ENCODE measurements at regions not wholly inside any gene's neighbourhood (a gene's known extent, or its start where the extent isn't known, plus 50 kb on each side); places are given as distances from the start of the nearest gene placed in this dataset.

DNA sequence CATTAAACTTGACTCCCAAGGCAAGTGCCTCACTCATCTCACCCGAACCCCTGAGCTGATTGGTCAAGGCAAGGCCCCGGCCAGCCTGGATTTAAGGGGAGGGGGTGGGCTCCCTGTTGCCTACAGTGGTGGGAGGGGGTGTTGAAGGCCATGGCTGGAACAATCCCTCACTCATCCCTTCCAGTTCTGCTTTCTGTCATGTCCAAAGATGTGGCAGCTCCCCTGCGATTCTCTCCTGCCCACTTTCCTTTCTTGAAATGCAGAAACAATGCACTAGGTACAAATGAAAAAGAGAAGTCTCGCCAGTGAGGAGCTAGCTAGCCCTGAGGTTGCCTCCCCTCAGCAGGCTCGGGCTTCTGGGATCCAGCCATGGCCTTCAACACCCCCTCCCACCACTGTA is 240.9 kb downstream of the SYK start:
- no peak for DNase-seq (ENCODE audit: low read depth)

DNA sequence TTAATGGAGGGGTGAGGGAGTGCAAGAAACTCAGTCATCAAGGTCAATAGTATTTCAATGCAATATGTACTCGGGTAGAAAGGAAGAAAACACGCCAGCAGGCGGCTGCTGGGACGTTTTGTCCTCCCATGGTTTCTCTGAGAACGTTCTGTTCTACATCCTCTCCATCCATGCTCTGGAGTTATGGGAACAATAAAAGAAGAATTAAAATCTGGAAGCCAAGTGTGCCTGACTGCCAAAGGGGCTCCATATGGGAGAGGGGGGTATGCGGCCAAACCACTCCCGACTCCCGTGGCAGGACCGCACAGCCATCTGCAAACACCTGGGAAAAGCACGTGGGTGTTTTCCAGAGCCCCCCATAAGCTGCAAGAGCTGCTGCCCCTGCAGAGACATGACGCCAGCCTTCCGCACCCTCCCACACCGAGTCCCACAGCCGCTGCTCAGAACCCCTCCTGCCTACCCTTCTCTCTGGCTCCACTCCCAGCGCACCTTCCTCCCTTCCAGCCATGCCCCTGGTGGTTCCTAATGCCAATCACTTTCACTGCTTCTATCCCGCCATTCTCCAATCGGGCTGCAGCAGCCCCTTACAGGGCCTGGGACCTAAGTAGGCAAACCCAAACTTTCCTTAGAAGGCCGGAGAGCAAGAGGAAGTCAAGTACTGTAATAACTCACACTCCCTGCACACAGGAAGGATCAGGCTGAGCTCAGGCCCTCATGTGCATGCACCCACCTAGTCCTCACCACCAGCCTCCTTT is 241.6 kb downstream of the SYK start:
- DNase-seq (ENCODE audit: low read depth) = no peak

DNA sequence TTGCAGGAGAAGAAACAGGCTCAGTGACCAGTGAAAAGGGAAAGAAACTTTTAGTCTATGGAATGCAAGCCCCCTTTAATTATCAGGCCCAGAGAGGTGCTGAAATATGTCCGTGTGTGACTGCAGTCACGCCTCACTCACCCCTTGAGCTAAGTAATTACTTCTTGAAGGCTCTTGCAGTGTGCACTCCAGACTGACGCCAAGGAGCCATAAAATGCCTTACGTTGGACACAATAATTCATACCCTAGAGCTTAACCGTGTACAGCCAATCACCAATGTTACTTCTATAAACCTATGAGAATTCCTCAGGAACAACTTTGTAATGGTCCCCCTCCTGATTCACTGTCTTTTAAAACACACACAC is 242.2 kb downstream of the SYK start:
- no peak for DNase-seq (ENCODE audit: low read depth)

DNA sequence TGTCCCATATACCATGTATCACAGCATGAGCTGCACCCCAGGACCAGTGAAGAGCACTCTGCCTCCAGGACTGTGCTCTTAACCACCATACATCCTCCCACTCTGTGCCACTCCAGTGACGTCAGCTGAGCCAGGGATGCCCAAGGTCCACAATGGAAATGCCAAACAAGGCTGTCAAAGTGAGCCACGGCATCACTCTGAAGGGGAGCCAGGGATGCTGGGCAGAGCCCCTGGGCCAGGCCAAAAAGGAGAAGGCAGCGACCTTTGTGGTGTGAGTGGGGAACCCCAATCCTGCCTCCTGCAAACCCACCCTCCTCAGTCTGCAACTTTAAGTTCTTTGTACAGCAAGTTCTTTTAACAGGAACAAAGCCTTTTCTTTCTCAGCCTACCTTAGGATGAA is 242.7 kb downstream of the SYK start:
- DNase-seq (ENCODE audit: low read depth) = no peak

DNA sequence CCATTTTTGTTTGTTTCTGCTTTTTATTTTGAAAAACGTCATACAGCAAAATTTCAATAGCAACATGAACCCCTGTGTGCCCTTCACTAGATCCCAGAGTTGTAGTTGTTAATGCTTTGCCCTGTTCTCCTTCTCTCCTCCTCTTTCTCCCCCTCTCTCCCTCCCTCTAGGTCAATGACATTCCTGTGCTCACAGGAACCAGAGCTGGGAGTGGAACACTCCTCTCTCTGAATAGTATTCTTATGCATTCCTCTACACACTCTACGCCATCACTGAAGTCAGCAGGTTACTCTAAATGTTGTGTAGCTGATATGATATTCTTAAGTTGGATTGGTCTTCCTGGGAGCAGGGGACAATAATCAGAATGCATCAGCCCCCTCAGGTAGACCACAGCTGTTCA is 243.4 kb downstream of the SYK start:
- no peak for DNase-seq (ENCODE audit: low read depth)

DNA sequence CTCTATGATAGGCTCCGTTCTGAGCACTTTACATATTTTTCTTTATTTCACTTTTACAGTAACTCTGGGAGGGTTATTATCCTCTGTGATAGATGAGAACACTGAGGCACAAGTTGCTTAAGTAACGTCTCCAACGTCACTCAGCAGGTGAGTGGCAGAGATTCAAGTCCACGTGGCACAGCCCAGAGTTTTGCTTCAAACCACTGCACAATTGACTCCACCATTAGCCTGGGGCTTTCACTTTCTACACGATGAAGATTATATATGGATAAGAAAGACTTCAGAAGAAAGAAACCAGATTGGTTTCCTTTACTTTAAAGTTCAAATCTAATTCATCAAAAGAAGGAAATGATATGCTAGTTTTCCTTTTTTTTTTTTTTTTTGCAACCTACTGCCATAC is 245.9 kb downstream of the SYK start:
- DNase-seq (ENCODE audit: low read depth) = no peak

DNA sequence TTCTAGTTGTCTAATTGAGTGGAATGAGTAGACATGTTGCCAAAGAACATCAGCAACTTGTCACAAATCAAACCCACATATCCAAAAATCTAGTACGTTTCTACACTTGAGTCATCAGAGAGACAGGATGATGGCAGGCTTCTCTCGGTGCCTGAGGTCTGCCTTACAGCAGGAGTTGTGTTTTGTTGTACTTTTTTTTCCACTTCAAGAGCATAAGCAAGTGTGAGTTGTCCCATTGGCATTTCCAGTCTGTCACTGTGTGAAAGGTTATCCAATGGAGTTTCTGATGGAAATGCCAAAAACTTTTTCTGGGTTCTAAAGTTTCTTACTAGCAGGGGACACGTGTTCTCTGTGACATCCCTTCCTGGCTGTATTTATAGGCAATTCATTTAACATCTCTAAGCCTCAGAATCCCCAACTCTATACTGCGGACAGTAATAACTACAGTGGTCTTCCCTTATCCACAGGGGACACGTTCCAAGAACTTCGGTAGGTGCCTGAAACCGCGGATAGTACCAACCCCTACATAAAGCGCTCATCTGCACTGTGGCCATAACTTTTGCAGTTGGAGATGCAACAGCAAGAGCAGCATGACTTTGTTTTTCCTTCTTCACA is 246.5 kb downstream of the SYK start:
- no peak for DNase-seq (ENCODE audit: low read depth)

DNA sequence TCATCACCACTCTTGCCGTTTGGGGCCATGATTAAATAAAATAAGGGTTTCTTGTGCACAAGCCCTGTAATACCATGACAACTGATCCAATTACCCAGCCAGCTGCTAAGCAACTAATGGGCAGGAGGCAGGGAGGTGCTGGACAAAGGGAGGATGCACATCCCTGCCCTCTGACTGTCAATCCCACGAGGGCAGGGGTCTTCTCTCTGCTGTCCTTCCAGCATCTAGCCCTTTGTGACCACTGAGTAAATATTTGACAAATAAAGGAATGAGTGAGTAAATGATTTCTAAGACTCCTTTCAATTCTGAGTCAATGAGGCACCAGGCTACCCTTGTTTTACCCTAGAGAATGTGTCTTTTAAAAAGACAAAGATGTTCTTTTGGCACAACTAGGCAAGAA is 247.1 kb downstream of the SYK start:
- no peak for DNase-seq (ENCODE audit: low read depth)

DNA sequence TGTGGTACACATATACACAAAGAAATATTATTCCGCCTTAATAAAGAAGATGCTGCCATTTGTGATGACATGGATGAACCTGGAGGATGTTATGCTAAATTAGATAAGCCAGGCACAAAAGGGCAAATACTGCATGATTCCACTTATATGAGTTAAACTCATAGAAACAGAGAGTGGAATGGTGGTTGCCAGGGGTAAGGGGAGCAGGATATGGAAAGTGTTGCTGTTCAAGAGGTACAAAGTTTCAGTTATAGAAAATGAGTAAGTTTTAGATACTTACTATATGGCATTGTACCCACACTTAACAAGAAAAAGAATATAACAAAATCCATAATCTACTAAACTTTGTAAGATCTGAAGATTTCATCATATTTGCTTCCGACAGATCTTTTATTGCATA is 252.2 kb downstream of the SYK start:
- DNase-seq (ENCODE audit: low read depth) = no peak

DNA sequence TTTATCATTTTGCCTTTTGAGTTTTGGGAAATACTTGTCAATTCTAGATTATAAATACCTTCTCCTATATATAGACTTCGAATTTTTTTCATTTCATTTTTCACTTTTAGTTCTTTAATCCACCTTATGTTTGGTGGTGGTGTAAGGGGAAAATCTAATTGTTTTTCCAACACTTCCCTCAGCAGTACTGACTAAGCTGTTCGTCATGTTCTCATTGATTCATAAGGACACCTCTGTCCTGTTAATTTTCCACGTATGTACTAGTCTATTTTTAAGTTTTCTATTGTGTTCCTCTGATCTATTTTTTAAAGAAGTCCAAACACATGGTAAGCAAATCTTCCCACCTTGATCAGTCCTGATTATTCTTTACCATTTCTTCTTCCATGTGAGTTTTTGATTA is 254.2 kb downstream of the SYK start:
- no peak for DNase-seq (ENCODE audit: low read depth)

DNA sequence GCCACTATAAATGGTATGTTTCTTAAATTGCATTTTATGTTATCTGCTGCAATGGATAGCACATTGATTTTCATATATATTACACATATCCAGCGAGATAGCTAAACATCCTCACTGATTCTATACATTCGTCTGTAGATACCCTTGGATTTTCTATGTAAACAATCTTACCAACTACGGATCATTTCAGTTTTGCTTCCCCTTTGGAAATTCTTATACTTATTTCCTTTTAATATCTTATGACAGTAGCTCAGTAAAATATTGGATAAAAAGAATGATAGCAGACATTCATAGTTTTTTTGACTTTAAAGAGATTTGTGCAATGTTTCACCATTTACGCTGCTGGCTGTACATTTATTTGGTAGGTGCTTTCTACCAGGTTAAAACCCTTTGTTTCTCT is 254.9 kb downstream of the SYK start:
- DNase-seq (ENCODE audit: low read depth) = no peak

DNA sequence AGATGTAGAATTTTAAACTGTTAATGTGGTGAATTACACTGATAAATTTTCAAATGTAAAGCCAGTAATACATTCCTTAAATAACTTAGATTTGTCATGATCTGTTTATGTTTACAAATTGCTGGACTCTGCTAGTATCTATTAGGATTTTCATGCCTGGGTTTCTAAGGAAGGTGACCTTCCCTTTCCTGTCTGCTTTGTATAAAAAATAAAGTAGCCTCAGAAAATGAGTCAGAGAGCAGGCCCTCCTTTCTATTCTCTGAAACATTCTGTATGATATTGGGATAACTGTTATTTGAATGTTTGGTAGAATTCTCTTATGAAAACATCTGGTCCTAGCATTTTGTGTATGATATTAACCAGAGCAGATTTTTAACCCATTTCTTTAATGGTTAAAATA is 255.3 kb downstream of the SYK start:
- no peak for DNase-seq (ENCODE audit: low read depth)

DNA sequence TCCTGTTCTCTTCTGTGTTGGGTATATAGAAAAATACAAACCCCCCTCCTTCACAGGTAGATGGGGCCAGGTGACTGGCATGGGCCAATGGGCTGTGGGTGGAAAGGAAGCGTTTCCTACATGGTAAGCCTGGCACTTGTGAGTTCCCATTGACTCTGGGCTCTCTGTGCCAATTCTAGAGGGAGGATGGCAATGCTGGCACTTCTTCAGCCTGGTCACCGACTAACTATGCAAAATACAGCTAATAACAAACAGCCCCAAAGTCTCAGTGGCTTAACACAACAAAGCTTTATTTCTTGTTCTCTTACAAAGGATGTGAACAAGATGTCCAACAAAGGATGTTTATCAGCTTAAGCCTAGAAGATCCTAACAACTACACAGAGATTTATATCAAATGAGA is 258.1 kb downstream of the SYK start:
- DNase-seq (ENCODE audit: low read depth) = no peak

DNA sequence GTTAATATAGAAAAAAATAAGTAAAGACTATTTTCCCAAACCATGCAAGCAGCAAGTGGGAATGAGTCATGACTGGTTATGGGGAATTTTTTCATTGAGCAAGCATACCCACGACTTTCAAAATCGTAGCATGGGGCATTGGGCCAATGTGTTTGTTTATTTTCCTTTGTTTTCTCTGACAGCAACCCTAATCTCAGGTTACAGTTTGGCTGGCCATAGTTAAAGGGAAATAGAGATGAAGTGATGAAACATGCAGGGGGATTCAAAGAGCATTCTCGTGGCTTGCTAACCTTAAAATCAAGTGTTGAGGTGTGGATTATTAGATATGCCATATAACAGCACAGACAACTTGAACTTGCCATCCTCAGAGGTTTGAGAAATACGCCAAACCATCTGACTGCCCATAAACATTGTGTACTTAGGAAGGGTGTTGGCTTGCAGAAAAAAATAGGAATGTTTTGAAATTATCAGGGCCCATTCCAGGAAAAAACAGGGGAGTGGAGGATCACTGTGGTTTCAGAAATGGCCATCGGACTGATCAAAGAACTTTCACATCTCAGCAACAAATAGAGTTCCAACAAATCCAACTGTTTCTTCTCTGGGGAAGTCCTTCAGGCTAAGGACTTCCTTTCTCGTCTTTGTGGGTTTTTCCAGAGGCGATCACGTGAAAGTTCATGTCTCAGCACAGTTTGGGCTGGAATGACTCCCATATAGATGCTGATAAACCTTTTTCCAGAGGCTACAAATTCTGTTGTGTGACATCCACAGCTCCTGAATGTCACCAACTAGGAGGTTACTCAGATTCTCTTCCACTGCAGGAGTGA is 259.1 kb downstream of the SYK start:
- DNase-seq (ENCODE audit: low read depth) = no peak

DNA sequence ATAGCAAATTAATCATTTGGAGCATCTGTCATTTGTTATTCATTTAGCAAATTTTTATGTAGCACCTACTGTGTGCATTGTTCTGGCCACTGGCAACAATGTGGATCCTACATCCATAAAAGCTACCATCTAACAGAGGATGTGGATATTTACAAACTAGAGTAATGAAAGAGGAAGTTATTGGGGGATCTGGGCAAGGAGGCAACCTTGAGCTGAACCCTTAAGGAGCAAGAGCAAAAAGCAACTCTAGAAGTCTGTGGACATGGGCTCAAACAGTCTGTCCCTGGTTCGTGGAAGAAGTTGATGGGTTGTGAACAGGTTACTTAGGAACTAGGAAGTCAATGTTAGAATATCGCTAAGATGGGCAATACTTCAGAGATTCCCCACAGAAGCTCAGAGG is 259.9 kb downstream of the SYK start:
- DNase-seq (ENCODE audit: low read depth) = no peak

DNA sequence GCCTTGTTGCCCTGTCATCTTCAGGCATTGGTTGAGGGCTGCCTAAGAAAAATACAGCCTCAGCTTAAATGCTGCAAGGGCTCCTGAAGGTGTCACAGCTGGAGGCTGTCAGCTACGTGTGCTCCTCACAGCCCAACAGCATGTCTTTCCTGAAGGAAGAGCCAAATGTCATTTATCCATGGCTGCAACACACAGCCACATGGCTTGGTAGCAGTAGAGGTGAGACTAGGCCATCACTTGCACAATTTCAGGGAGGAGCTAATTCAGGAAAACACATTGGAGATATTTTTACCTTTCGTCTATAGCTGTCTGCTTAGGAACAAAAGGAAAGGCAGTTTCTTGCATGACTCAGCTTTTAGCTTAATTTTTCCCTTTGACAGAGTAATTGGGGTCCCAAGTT is 260.7 kb downstream of the SYK start:
- DNase-seq (ENCODE audit: low read depth) = no peak

DNA sequence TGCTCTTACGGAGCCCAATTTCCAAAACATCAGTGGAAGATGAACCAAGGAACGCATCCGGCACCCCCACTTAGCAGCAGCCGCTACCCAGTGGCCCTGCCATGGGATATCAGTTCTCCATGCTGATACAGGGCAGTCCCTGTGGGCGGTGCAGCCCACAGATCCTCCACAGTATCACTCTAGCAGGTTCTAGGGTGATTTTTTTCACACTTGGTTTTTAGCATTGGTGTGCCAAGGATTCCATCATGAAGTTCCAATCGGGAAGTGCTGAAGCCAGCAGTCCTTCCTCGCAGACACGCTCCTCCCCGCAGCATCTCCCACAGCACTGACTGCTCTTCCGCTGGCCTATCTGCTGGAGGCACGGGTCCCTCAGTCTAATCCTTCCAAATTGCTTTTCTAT is 261.9 kb downstream of the SYK start:
- DNase-seq (ENCODE audit: low read depth) = no peak

DNA sequence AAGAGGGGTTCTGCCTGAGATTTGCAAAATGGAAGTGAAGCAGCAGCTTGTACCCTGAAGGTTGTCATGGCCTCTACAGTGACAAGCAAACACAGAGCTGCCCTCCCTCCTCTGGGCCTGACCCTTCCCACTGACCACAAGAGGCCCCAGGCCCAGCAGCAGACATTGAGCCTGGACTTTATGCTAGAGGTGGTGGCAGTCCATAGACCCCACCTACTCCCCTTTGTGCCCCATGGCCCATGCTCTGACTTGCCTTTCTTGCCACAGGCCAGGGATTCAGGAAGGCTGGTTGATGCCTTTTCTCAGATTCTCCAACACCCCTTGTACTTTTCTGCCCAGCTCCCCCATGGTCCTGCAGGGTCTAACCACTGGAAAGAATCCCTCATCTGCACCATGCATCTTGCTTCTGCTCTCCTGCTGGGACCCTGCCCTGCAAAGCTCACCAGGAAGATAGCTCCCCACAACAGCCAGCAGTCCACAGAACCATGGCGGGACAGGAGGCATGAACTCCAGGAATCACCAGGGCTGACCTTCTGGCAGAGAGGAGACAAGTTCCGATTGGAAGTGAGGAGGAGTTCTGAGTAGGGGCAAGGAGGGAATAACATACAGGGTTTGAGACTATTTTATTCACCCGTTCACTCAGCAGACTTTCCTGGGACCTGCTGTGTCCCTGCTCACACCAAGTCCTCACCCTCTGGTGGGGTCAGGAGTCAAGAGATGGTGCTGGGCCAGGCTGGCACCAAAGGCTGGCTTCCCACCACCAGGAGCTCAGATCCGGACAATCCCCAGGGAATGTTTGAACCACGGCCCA is 263.8 kb downstream of the SYK start:
- DNase-seq (ENCODE audit: low read depth) = no peak

DNA sequence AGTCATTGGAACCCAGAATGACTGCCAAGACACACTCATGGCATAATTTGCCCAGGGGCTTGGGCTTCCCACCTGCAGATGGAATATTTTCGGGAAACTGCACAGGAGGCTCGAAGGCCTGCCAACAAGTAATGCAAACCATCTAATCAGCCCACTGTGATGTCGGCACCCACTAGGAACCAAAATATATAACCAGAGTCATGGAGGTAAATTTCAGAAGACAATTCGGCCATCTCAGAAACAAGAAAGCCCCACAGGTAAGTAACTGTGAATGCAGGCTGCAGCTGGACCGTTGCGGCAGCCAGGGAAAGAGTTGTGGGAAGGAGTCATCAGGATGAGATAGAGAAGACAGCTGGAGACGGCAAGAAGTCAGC is 264.4 kb downstream of the SYK start:
- DNase-seq (ENCODE audit: low read depth) = no peak

DNA sequence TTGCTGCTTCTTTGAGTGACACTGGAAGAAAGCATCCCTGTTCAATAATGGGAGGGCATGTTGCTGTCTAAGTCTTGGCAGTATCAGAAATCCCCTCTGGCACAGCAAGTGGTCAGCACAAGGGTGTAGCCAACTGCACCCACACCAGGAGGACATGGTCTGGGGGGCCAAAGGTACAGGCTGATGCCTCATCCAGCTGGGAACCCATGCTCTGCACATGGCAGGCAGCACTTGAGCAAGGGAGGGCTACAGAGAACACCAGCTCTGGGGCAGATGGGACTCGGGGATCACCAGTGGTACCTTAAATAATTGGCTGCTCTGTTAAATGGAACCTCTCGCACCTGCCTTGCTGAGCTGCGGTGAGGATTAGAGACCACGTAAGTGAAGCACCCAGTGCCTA is 265.2 kb downstream of the SYK start:
- DNase-seq (ENCODE audit: low read depth) = no peak

DNA sequence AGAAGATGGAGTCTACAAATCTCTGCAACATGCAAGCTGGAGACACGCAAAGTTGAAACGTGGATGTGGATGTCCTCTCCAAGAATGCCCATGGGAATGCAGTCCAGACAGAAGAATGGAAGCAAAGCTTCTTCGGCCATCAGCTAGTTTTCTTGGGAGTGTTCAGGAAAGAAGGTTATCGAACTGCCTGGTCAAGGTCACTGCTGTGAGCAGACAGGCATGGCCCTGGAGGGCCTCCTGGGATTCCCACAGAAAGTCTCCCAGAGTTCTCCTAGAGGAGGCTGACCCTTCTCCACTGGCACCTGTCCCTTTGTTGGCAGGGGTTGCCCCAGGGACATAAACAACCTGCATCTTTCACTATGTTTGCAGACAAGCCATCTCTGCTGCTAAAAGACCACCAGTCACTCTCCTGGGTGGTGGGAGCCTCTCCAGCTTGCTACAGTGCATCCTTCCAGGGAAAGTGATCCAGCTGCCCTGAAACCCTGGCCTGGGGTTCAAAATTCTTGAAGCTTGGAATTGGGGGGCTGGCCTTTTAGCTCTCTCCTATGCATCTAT is 265.8 kb downstream of the SYK start:
- no peak for DNase-seq (ENCODE audit: low read depth)
